ENCODE measurements at regions not wholly inside any gene's neighbourhood (a gene's known extent, or its start where the extent isn't known, plus 50 kb on each side); places are given as distances from the start of the nearest gene placed in this dataset.

DNA sequence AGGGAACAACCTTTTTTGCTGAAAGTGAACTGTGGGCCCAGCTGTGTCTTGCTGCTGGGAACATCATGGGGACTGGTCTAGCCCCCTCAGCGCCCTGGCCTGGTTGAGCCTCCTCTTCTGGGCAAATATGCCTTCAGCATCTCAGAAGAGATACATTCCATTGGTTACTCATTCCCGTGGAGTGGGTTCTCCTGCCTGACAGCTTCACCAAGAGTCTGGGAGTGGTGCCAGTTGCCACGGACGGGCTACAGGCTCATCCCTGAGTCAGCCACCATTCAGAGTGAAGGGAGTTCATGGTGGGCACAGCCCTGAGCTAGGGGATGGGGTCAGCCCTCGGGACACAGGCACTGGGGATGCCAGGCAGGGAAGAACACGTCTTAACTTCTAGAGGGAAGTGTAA is 81.9 kb downstream of the RAMP3 start:
- Histone ChIP-seq H3K9me3 (ENCODE audit: control insufficient read depth in 2 of 3, insufficient read depth in 1 of 3, low read length in 3 of 3) (no peaks in the 10 kb centered on the region), H3K36me3 (ENCODE audit: control insufficient read depth in 2 of 3, insufficient read depth in 3 of 3, low read length in 3 of 3) (no peaks in the 10 kb centered on the region), H3K4me3 (ENCODE audit: low read length in 3 of 3) (no peak overlapping the region), H3K9ac (ENCODE audit: low read length in 3 of 3) (no peak overlapping the region), H3K4me1 (ENCODE audit: control insufficient read depth in 2 of 3, insufficient read depth in 2 of 3, low read depth in 1 of 3, low read length in 3 of 3) (peaks cover 0 to 8% (median 0%) of the 10 kb centered on the region in 3 donors), H3K27me3 (ENCODE audit: control insufficient read depth, insufficient read depth, low read length) (no peaks in the 10 kb centered on the region), H3K27ac (ENCODE audit: low read depth in 2 of 2, low read length in 2 of 2) (peak overlapping the region; percentile 60 to 63)
- FAIRE-seq (no peak), DNase-seq (no peak)
- intact Hi-C loops (cut with DNase I): no loop called here
- TF ChIP-seq CTCF (IDR thresholded peaks at IDR 0.05; ENCODE audit: borderline replicate concordance, extremely low read depth, insufficient read depth): no peak

- no peak overlapping the region for H3K9ac ChIP-seq (ENCODE audit: low read length in 3 of 3)
- H3K27me3 ChIP-seq (ENCODE audit: control insufficient read depth, insufficient read depth, low read length): no peaks in the 10 kb centered on the region
- peak overlapping the region; percentile 53 to 55 for H3K27ac ChIP-seq (ENCODE audit: low read depth in 2 of 2, low read length in 2 of 2)
- FAIRE-seq (no peak), DNase-seq (peak in 1 of 5 donors; percentile 23)
- no peak for TF ChIP-seq CTCF (IDR thresholded peaks at IDR 0.05; ENCODE audit: borderline replicate concordance, extremely low read depth, insufficient read depth)
- no peaks in the 10 kb centered on the region for H3K9me3 ChIP-seq (ENCODE audit: control insufficient read depth in 2 of 3, insufficient read depth in 1 of 3, low read length in 3 of 3)
- H3K4me1 ChIP-seq (ENCODE audit: control insufficient read depth in 2 of 3, insufficient read depth in 2 of 3, low read depth in 1 of 3, low read length in 3 of 3): peaks cover 0 to 8% (median 0%) of the 10 kb centered on the region in 3 donors
- no peaks in the 10 kb centered on the region for H3K36me3 ChIP-seq (ENCODE audit: control insufficient read depth in 2 of 3, insufficient read depth in 3 of 3, low read length in 3 of 3)
- H3K4me3 ChIP-seq (ENCODE audit: low read length in 3 of 3): no peak overlapping the region
- intact Hi-C loops (cut with DNase I): no loop called here
Measured at GRCh38 chr7:45240273-45240771, 82.7 kb downstream of the RAMP3 start.

DNA sequence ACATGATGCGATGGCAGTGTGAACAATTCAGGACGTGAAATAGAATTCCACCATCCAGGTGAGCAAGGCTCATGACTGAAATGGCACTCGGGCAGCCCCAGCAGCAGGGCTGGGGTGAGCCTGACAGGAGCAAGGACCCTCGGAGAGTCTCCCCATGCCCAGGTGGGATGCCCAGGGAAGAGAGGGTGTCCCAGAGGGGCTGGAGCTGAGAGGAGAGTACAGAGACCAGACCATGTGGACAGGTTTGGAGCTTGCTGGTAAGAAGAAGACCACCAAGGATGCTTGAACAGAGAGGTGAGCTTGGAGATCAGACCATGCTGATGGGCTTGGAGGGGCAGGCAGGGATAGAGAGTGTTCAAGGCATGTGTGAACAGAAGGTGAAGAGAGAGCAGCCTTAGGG is 83.3 kb downstream of the RAMP3 start:
- no peak overlapping the region for H3K9ac ChIP-seq (ENCODE audit: low read length in 3 of 3)
- peaks cover 0 to 10% (median 0%) of the 10 kb centered on the region in 3 donors for H3K4me1 ChIP-seq (ENCODE audit: control insufficient read depth in 2 of 3, insufficient read depth in 2 of 3, low read depth in 1 of 3, low read length in 3 of 3)
- H3K27me3 ChIP-seq (ENCODE audit: control insufficient read depth, insufficient read depth, low read length): no peaks in the 10 kb centered on the region
- intact Hi-C loops (cut with DNase I): no loop called here
- no peaks in the 10 kb centered on the region for H3K36me3 ChIP-seq (ENCODE audit: control insufficient read depth in 2 of 3, insufficient read depth in 3 of 3, low read length in 3 of 3)
- H3K27ac ChIP-seq (ENCODE audit: low read depth in 2 of 2, low read length in 2 of 2): peak overlapping the region; percentile 53 to 55
- TF ChIP-seq CTCF (IDR thresholded peaks at IDR 0.05; ENCODE audit: borderline replicate concordance, extremely low read depth, insufficient read depth): no peak
- no peaks in the 10 kb centered on the region for H3K9me3 ChIP-seq (ENCODE audit: control insufficient read depth in 2 of 3, insufficient read depth in 1 of 3, low read length in 3 of 3)
- DNase-seq (no peak), FAIRE-seq (no peak)
- H3K4me3 ChIP-seq (ENCODE audit: low read length in 3 of 3): no peak overlapping the region

Measured in kidney (tissue), 13 donors.